Endothelial cell (in vitro differentiated cells): ENCODE measurements at regions not wholly inside any gene's neighbourhood (a gene's known extent, or its start where the extent isn't known, plus 50 kb on each side); places are given as distances from the start of the nearest gene placed in this dataset.

Experiments
- DNase-seq: peaks from one replicate; pipeline ENCODE4 v3.0.0; 2021; ENCODE audit warnings: low spot score
- H3K27ac Mint-ChIP-seq: one replicate; pipeline ENCODE4 v1.8.0; 2021; ENCODE audit warnings: mixed read lengths, inconsistent platforms; ENCODE audit not compliant: unreplicated experiment
- H3K27me3 Mint-ChIP-seq: one replicate; pipeline ENCODE4 v1.8.0; 2021; ENCODE audit warnings: mild to moderate bottlenecking, moderate library complexity, mixed read lengths, inconsistent platforms; ENCODE audit not compliant: unreplicated experiment
- H3K36me3 Mint-ChIP-seq: one replicate; pipeline ENCODE4 v1.8.0; 2021; ENCODE audit warnings: mild to moderate bottlenecking, low read depth, mixed read lengths, inconsistent platforms; ENCODE audit not compliant: unreplicated experiment
- H3K4me1 Mint-ChIP-seq: one replicate; pipeline ENCODE4 v1.8.0; 2021; ENCODE audit warnings: mild to moderate bottlenecking, mixed read lengths, inconsistent platforms; ENCODE audit not compliant: unreplicated experiment
- H3K4me3 Mint-ChIP-seq: one replicate; pipeline ENCODE4 v1.8.0; 2021; ENCODE audit warnings: mild to moderate bottlenecking, mixed read lengths, inconsistent platforms; ENCODE audit not compliant: unreplicated experiment
- H3K9me3 Mint-ChIP-seq: one replicate; pipeline ENCODE4 v1.8.0; 2021; ENCODE audit warnings: mixed read lengths, inconsistent platforms; ENCODE audit not compliant: unreplicated experiment
- TF ChIP-seq, protein P1 (sequence below): fragments of 200-600 bp; sonication (generic); IDR thresholded peaks from one replicate; pipeline ENCODE4 v1.5.0; 2021; ENCODE audit warnings: antibody characterized with exemption; ENCODE audit not compliant: unreplicated experiment

DNA sequence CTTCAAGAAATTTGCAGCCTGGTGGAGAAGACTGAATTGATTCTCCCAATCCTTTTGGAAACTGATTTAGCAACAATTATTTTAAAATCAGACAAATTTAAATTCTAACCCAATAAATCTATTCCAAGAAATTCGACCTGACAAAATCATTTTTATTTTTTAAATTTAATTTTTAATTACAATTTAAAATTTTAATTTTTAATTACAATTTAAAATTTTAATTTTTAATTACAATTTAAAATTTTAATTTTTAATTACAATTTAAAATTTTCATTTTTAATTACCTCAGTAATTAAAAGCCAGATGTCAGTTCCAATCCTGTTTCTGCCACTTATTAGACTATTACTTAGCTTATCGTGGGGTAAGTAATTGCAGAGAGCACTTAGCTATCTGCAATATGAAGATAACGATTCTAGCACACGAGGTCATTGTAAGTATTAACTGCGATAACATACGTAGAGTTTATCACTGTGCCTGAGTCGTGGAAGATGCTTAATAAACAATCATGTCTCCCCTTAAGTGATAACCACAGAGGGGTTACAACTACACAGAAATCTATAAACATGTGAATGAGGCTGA, 346.4 kb upstream of the SLC24A2 start:
- H3K4me3 Mint-ChIP-seq, result no peak overlapping the region
- no peak for DNase-seq
- no peaks in the 10 kb centered on the region for H3K36me3 Mint-ChIP-seq
- H3K9me3 Mint-ChIP-seq, result no peaks in the 10 kb centered on the region
- TF ChIP-seq, protein P1, sequence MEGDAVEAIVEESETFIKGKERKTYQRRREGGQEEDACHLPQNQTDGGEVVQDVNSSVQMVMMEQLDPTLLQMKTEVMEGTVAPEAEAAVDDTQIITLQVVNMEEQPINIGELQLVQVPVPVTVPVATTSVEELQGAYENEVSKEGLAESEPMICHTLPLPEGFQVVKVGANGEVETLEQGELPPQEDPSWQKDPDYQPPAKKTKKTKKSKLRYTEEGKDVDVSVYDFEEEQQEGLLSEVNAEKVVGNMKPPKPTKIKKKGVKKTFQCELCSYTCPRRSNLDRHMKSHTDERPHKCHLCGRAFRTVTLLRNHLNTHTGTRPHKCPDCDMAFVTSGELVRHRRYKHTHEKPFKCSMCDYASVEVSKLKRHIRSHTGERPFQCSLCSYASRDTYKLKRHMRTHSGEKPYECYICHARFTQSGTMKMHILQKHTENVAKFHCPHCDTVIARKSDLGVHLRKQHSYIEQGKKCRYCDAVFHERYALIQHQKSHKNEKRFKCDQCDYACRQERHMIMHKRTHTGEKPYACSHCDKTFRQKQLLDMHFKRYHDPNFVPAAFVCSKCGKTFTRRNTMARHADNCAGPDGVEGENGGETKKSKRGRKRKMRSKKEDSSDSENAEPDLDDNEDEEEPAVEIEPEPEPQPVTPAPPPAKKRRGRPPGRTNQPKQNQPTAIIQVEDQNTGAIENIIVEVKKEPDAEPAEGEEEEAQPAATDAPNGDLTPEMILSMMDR, result no peak
- H3K27ac Mint-ChIP-seq, result no peak overlapping the region
- H3K27me3 Mint-ChIP-seq, result peaks cover 2% of the 10 kb centered on the region
- peaks cover 31% of the 10 kb centered on the region for H3K4me1 Mint-ChIP-seq

DNA sequence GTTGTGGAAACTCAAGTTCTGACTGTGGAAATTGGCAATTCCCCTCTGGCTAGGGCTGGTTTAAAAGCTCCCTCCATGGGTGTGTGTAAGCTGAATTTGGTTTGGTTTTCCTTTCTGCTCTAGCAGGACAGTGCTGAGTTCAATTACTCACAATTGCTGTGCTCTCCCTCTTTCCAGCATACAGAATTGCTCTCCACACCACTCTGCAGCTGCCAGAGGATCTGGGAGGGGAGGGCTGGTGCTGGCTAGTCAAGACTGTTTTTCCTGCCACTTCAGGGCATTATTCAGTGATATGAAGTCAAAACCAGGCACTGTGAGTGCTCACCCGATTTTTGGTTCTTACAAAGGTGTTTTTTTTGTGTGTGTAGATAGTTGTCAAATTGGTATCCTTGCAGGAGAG, 336.9 kb upstream of the SLC24A2 start:
- Mint-ChIP-seq H3K36me3 (no peaks in the 10 kb centered on the region), H3K27ac (no peak overlapping the region), H3K27me3 (peaks cover 2% of the 10 kb centered on the region), H3K4me3 (no peak overlapping the region), H3K4me1 (peaks cover 22% of the 10 kb centered on the region), H3K9me3 (no peaks in the 10 kb centered on the region)
- TF ChIP-seq, protein P1, result no peak
- DNase-seq, result no peak

DNA sequence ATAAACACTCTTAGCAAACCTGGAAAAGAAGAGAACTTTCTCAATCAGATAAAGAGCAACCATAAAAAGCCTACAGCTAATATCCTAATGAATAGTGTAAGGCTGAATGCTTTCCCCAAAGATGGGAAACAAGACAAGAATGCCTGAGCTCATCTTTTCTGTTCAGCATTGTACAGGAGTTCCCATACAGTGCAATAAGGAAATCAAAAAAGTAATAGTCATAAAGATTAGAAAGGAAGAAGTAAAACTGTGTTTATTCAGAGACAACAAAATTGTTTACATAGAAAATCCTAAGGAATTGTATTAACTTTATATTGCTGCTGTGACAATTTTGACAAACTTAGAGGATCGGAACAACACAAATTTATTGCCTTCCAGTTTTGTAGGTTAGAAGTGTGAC, 330.7 kb upstream of the SLC24A2 start:
- TF ChIP-seq, protein P1, result no peak
- Mint-ChIP-seq H3K27me3 (no peaks in the 10 kb centered on the region), H3K4me3 (no peak overlapping the region), H3K4me1 (no peaks in the 10 kb centered on the region), H3K36me3 (no peaks in the 10 kb centered on the region), H3K27ac (no peak overlapping the region), H3K9me3 (no peaks in the 10 kb centered on the region)
- no peak for DNase-seq

DNA sequence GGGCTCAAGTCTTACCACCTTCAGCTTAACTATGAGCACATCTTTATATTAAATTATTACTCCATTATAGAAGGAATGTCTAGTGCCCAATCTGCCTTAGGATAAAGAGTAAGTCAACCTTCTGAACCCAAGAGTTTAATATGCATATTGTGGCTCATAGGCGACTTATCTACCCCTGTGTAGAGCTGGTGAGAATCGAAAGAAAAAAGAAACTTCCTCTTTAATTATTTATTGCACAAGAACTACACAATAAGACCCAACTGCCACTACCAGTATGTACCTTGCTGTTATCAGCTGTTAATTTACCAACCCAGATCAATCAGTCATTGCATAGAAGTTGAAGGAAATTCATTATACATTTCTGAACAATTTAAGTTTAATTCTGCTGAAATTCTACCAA, 329.1 kb upstream of the SLC24A2 start:
- H3K27me3 Mint-ChIP-seq, result no peaks in the 10 kb centered on the region
- no peaks in the 10 kb centered on the region for H3K36me3 Mint-ChIP-seq
- H3K9me3 Mint-ChIP-seq, result no peaks in the 10 kb centered on the region
- no peak overlapping the region for H3K4me3 Mint-ChIP-seq
- TF ChIP-seq, protein P1, result no peak
- no peak for DNase-seq
- H3K27ac Mint-ChIP-seq, result no peak overlapping the region
- no peaks in the 10 kb centered on the region for H3K4me1 Mint-ChIP-seq

DNA sequence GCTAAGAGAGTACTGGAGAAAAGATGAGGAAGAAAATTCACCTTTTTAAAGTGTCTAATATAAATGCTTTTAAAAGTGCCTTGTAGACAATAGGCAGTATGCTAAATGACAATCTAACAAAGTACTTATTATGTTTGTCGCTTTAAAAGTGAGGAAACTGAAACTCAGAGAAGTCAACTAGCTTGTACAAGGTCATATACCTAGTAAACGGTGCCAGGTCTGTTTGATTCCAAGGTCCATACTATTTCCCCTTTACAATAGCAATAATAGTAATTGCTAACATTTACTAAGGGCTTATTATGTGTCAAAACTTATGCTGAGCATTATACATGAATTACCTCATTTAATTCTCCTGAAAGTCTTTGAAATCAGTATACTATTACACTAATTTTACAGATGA, 328.6 kb upstream of the SLC24A2 start:
- DNase-seq, result no peak
- Mint-ChIP-seq H3K36me3 (no peaks in the 10 kb centered on the region), H3K27ac (no peak overlapping the region), H3K4me3 (no peak overlapping the region), H3K4me1 (no peaks in the 10 kb centered on the region), H3K27me3 (no peaks in the 10 kb centered on the region), H3K9me3 (no peaks in the 10 kb centered on the region)
- TF ChIP-seq, protein P1, result no peak
